ENCODE measurements at regions not wholly inside any gene's neighbourhood (a gene's known extent, or its start where the extent isn't known, plus 50 kb on each side); places are given as distances from the start of the nearest gene placed in this dataset.

GRCh38 chr18:76616373-76616772 lies 121.3 kb upstream of the ZNF516 start:
- TF ChIP-seq CTCF (IDR thresholded peaks at IDR 0.05) = no peak
- TF ChIP-seq POLR2A (IDR thresholded peaks at IDR 0.05) = no peak
- TF ChIP-seq POLR2AphosphoS5 (IDR thresholded peaks at IDR 0.05) = no peak

All from transverse colon (tissue), 4 donors.